HG03457 (cell line): ENCODE measurements at regions not wholly inside any gene's neighbourhood (a gene's known extent, or its start where the extent isn't known, plus 50 kb on each side); places are given as distances from the start of the nearest gene placed in this dataset.
"Not testable (repeated sequence)": the region's sequence is repeated elsewhere in the genome, so short reads cannot be mapped to it uniquely, and the experiment has no call there.

ENCODE experiments used
- ATAC-seq: cut with Tn5 transposase; IDR thresholded peaks from one replicate; pipeline ENCODE4 v1.9.1; 2021; ENCODE audit warnings: moderate number of reproducible peaks; ENCODE audit not compliant: unreplicated experiment

- ATAC-seq: no peak
These were observed 280.4 kb downstream of the HS3ST3B1 start for GRCh38 chr17:14581186-14581830.

GRCh38 chr17:14580499-14580898 lies 279.6 kb downstream of the HS3ST3B1 start:
- no peak for ATAC-seq

DNA sequence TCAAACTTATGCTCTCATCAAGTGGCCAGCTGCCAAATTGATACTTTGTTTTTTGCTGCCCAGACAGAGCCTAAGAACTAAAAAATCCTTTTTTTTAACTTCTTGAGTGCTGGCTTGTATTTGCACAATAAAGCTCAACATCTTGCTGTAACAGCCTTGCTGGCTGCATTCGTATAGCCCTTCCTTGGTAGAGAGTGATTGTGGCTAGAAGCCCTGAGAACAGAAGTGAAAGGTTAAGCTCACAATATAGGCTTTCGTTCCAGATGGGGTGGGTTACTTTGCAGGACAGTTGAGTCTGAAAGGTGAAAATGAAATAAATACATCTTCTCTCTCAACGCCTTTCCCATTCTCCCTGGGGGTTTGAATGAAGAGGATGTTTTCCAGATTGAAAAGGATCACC lies 278.8 kb downstream of the HS3ST3B1 start:
- no peak for ATAC-seq

DNA sequence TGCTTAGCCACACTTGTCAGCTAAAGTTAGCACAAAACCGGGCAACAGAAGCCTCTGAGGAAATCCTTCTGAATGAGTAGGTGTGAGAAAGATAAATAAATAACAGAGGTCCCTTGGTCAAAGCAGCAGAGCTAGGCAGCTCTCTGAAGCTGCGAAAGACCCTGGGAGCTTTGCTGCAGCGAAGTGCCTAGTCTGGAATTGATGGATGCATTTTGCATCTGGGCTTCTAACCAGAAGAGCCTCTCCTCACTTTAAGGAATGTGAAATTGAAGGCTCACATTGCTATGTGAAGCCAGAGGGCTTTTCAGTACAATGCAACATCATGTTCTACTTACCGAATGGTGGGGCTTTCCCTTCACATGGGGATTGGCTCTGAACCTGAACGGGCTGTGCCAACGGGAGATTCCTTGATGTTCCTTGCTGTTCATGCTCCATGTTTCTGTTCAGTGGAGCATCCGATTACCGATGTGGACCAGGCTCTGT lies 274.6 kb downstream of the HS3ST3B1 start:
- ATAC-seq: no peak

GRCh38 chr17:14560325-14560724 lies 259.4 kb downstream of the HS3ST3B1 start:
- ATAC-seq: not testable (repeated sequence)

DNA sequence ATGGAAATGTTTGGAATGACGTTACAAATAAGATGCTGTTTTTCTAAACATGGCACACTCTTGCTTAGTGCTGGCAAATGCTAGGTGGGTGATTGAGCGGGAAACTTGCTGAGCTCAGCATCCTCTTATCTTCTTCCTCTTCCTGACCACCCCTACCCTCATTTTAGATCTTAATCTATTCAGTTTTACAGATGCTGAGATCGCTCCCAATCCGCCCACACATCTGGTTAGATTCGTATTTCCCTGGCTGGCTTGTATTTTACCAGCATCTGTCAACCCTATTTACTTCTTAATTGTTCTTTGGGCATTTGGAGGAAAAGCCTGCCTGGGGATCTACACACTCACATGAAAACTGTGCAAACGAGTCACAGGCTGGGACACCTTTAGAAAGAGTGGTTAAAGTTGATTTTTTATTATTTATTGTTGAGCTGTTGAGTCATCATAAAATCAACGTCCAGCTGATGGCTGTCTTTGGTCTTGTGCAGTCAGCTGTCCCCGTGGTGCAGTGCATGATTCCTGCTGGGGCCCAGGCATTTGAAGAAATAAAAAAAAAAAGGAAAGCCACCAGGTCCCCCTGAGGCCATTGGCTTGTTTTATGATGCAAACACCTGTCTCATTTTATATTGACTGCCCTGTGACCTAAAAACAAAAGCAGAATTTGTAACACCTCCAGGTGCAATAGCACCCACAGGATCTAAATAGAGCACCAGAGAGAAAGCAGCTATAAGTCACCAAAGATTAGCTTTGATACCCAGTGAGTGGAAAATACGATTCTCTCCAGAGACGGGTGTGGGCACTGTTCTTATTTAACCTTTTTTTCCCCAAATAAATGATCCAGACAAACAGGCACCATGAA lies 258.6 kb downstream of the HS3ST3B1 start:
- no peak for ATAC-seq

DNA sequence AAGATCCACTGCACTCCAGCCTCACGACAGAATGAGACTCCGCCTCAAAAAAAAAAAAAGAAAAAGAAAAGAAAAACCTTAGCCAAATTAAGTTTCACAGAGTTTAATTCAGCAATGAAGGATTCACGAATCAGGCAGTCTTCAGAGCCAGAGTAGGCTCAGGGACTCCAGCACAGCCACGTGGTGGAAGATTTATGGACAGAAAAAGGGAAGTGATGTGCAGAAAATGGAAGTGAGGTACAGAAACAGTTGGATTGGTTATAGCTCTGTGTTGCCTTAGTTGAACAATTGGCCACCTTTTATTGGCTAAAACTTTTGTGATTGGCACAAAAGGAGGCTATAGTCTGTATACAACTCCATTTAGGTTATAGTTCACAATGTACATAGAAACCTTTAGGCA lies 256.6 kb downstream of the HS3ST3B1 start:
- ATAC-seq: no peak

DNA sequence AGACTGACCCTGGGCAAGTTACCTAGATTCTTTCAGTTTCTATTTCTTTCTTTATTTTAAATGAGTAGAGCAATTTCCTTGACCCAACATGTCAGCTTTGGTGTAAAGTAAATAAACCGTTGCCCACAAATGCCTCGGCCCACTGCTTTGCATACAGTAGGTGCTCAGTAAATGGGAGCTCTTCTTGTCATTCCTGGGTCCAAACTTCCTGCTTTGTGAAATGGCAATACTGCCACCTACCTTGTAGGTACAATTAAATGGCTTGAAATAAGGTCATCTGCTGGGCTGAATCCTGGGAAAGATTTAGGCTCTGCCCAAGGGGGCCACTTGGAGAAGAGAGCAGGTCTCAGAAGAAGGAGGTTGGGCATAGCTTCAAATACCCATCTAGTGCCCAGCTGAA lies 253.0 kb downstream of the HS3ST3B1 start:
- no peak for ATAC-seq

GRCh38 chr17:14552306-14552705 lies 251.4 kb downstream of the HS3ST3B1 start:
- ATAC-seq: no peak

- no peak for ATAC-seq
These were observed 246.7 kb downstream of the HS3ST3B1 start for GRCh38 chr17:14547556-14547955.

GRCh38 chr17:14547016-14547415 lies 246.1 kb downstream of the HS3ST3B1 start:
- ATAC-seq: no peak

- no peak for ATAC-seq
These were observed 244.4 kb downstream of the HS3ST3B1 start for GRCh38 chr17:14545156-14545906.

DNA sequence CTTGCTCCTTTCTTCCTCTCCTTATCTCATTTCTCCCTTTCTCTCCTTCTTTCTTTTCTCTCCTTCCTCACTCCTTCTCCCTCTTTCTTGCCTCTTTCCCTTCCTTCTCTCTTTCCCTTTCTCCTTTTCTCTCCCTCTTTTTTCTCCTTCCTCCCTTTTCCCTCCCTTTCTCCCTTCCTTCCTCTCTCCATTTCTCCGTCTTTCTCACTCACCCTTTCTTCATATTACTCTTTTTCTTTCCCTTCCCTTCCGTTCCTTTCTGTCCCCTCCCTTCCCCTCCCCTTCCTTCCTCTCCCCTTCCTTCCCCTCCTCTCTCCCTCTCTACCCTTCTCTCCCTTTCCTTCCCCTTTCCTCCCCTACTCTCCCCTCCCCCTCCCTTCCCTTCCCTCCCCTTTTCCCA lies 240.8 kb downstream of the HS3ST3B1 start:
- no peak for ATAC-seq

DNA sequence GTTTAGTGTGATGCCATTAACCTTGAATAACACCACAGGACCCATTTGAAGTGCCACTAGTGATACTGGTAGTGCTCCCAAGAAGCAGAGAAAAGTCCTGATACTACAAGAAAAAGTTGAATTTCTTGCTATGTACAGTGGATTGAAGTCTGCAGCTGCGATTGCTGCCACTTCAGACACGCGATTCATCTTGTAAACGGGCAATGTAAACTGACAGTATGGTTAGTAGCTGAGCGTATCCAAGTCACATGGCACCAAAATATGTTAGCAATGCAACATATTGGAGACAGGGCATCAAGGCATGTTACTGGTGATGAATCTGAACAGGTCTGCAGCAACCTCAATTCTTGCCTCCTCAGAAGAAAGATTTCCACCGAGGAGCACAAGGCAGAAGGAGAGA lies 238.9 kb downstream of the HS3ST3B1 start:
- no peak for ATAC-seq

GRCh38 chr17:14532242-14532641 lies 231.4 kb downstream of the HS3ST3B1 start:
- ATAC-seq: not testable (repeated sequence)

DNA sequence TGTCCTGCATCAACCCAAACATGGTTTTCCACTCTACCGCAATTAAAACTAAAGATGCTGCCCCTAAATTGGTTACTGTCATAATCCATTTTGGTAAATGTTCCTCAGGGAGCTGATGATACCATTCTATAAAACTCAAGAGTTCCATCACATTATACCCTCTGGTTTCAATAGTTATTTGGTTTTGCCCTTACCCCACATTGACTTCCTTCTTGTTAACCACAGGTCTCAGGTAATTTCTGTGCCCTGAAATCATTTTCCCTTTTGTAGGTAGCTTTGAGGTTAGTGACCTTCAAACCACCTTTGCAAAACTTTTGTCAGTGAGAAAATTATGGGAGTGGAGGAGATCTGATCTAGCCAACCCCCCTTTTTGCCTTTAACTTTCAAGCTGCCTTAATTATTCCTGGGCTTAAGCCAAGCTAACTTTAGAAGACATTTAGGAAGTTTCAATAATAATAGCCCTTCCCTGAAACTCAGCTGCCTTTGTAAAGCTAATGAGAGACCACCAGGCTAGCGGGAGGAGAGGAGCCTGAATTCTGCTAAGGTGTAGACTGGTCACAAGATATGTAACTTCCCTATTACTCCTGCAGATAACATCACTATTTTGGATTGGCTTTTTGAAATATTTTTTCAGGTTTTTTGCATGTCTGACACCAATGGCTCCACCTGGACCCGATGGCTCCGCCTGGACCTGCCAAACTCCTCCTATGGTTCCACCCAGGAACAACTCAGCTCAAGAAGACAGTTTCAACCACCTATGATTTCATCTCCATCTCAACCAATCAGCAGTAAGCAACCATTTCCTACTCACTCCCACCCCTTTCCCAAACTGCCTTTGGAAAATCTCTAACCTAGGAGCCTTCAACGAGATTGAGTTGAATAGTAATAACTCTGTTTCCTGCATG lies 224.9 kb downstream of the HS3ST3B1 start:
- no peak for ATAC-seq

- no peak for ATAC-seq
These were observed 222.0 kb downstream of the HS3ST3B1 start for GRCh38 chr17:14522795-14523387.

GRCh38 chr17:14518919-14519318 lies 218.0 kb downstream of the HS3ST3B1 start:
- ATAC-seq: not testable (repeated sequence)

DNA sequence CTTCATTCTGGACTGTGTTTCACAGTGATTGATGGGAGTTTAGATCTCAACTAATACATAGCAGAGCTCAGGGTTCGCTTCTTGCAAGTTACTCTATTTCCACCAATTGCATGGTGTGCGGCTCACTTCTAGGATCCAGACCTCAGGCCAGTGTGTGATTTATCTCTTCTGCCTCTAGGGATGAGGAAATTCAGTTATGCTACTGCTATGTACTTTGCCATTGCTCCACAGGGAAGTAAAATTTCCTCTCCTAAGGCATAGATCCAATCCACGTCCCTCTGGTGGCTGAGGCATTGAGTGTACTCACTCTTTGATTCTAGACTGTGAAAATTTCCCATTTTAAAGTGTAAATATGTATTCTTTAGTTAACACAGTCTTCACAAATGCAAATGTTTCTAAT lies 214.1 kb downstream of the HS3ST3B1 start:
- ATAC-seq: no peak

GRCh38 chr17:14513835-14514234 lies 213.0 kb downstream of the HS3ST3B1 start:
- no peak for ATAC-seq
